ENCODE measurements at regions not wholly inside any gene's neighbourhood (a gene's known extent, or its start where the extent isn't known, plus 50 kb on each side); places are given as distances from the start of the nearest gene placed in this dataset.
A peak's percentile ranks its signal among the peaks of the same experiment; 100 is the strongest.
"Not testable (repeated sequence)": the region's sequence is repeated elsewhere in the genome, so short reads cannot be mapped to it uniquely, and the experiment has no call there.

- intact Hi-C loops (cut with DNase I): no loop called here
- no peak for DNase-seq
- no peak for ATAC-seq
Measured at GRCh38 chr16:80114699-80115098, 426.1 kb upstream of the DYNLRB2 start.

- ATAC-seq: no peak
- intact Hi-C loops (cut with DNase I): no loop called here
- DNase-seq: no peak
Measured at GRCh38 chr16:80113873-80114574, 426.8 kb upstream of the DYNLRB2 start.

GRCh38 chr16:80109581-80109980, 431.2 kb upstream of the DYNLRB2 start:
- ATAC-seq (no peak), DNase-seq (no peak)
- intact Hi-C loops (cut with DNase I): no loop called here

- intact Hi-C loops (cut with DNase I): no loop called here
- no peak for DNase-seq
- ATAC-seq: no peak
Measured at GRCh38 chr16:80107900-80108299, 432.9 kb upstream of the DYNLRB2 start.

GRCh38 chr16:80105751-80106150, 435.0 kb upstream of the DYNLRB2 start:
- ATAC-seq (no peak), DNase-seq (no peak)
- intact Hi-C loops (cut with DNase I): no loop called here

- ATAC-seq: no peak
- no peak for DNase-seq
Measured at GRCh38 chr16:80105160-80105559, 435.6 kb upstream of the DYNLRB2 start.

GRCh38 chr16:80104401-80104800, 436.4 kb upstream of the DYNLRB2 start:
- DNase-seq: no peak
- no peak for ATAC-seq
- intact Hi-C loops (cut with DNase I): no loop called here

More at GRCh38 chr16:80105160-80105559, 435.6 kb upstream of the DYNLRB2 start:
- intact Hi-C loops (cut with DNase I): no loop called here

- intact Hi-C loops (cut with DNase I): no loop called here
- DNase-seq (no peak), ATAC-seq (no peak)
Measured at GRCh38 chr16:80103463-80103862, 437.3 kb upstream of the DYNLRB2 start.

GRCh38 chr16:80100846-80101451, 439.8 kb upstream of the DYNLRB2 start:
- ATAC-seq (no peak), DNase-seq (no peak)
- intact Hi-C loops (cut with DNase I): no loop called here

- intact Hi-C loops (cut with DNase I): no loop called here
- ATAC-seq (no peak), DNase-seq (no peak)
Measured at GRCh38 chr16:80100186-80100585, 440.6 kb upstream of the DYNLRB2 start.

GRCh38 chr16:80097098-80097497, 443.7 kb upstream of the DYNLRB2 start:
- no peak for DNase-seq
- intact Hi-C loops (cut with DNase I): no loop called here

GRCh38 chr16:80092681-80093080, 448.1 kb upstream of the DYNLRB2 start:
- no peak for DNase-seq
- intact Hi-C loops (cut with DNase I): no loop called here
- no peak for ATAC-seq

More at GRCh38 chr16:80097098-80097497, 443.7 kb upstream of the DYNLRB2 start:
- ATAC-seq: no peak

- peak in 1 of 2 donors; percentile 30 for ATAC-seq
- intact Hi-C loops (cut with DNase I): not testable (repeated sequence)
- DNase-seq: peak; percentile 21
Measured at GRCh38 chr16:80091453-80091852, 449.3 kb upstream of the DYNLRB2 start.

- DNase-seq: no peak
- ATAC-seq: no peak
- intact Hi-C loops (cut with DNase I): loop anchor here in 1 of 2 donors (10.0 kb wide), 1 partner anchor 481 kb away; the partner anchor contains the start of gene MAF
Measured at GRCh38 chr16:80085606-80086005, 455.2 kb upstream of the DYNLRB2 start.

- DNase-seq (peak; percentile 48), ATAC-seq (peak; percentile 86 to 97)
- intact Hi-C loops (cut with DNase I): loop anchor here in 1 of 2 donors (10.0 kb wide), 1 partner anchor 480 kb away; the partner anchor contains the start of gene MAF
Measured at GRCh38 chr16:80084614-80085013, 456.2 kb upstream of the DYNLRB2 start.

GRCh38 chr16:80084163-80084562, 456.6 kb upstream of the DYNLRB2 start:
- intact Hi-C loops (cut with DNase I): loop anchor here in 1 of 2 donors (10.0 kb wide), 1 partner anchor 479 kb away; the partner anchor contains the start of gene MAF
- DNase-seq (no peak), ATAC-seq (peak; percentile 61 to 63)

GRCh38 chr16:80082906-80083305, 457.9 kb upstream of the DYNLRB2 start:
- ATAC-seq: no peak
- DNase-seq: no peak
- intact Hi-C loops (cut with DNase I): loop anchor here in 1 of 2 donors (10.0 kb wide), 1 partner anchor 478 kb away; the partner anchor contains the start of gene MAF

GRCh38 chr16:80081846-80082245, 458.9 kb upstream of the DYNLRB2 start:
- ATAC-seq: no peak
- intact Hi-C loops (cut with DNase I): loop anchor here in 1 of 2 donors (10.0 kb wide), 1 partner anchor 477 kb away; the partner anchor contains the start of gene MAF
- no peak for DNase-seq

- DNase-seq: no peak
- ATAC-seq: peak in 1 of 2 donors; percentile 79
- intact Hi-C loops (cut with DNase I): loop anchor here in 1 of 2 donors (10.0 kb wide), 1 partner anchor 476 kb away; the partner anchor contains the start of gene MAF
Measured at GRCh38 chr16:80080287-80080851, 460.4 kb upstream of the DYNLRB2 start.

GRCh38 chr16:80079072-80079471, 461.7 kb upstream of the DYNLRB2 start:
- ATAC-seq: no peak
- DNase-seq: no peak

More at GRCh38 chr16:80079072-80079471, 461.7 kb upstream of the DYNLRB2 start:
- intact Hi-C loops (cut with DNase I): no loop called here
